ENCODE measurements at regions not wholly inside any gene's neighbourhood (a gene's known extent, or its start where the extent isn't known, plus 50 kb on each side); places are given as distances from the start of the nearest gene placed in this dataset.

- Mint-ChIP-seq H3K9me3 (peaks cover 7% of the 10 kb centered on the region), H3K27me3 (no peaks in the 10 kb centered on the region), H3K4me1 (no peaks in the 10 kb centered on the region), H3K36me3 (ENCODE audit: low read depth) (no peaks in the 10 kb centered on the region), H3K27ac (no peak overlapping the region), H3K4me3 (no peak overlapping the region)
- ChIA-PET POLR2A (no interaction called here), CTCF (no interaction called here)
- DNase-seq, result no peak
These were observed 1022.5 kb upstream of the ADGRL2 start for GRCh38 chr1:80778094-80778840.

GRCh38 chr1:80776266-80776665, 1024.5 kb upstream of the ADGRL2 start:
- Mint-ChIP-seq H3K9me3 (no peaks in the 10 kb centered on the region), H3K4me1 (no peaks in the 10 kb centered on the region), H3K4me3 (no peak overlapping the region), H3K27me3 (no peaks in the 10 kb centered on the region), H3K36me3 (ENCODE audit: low read depth) (no peaks in the 10 kb centered on the region), H3K27ac (no peak overlapping the region)
- CTCF ChIA-PET, result no interaction called here
- DNase-seq, result no peak
- POLR2A ChIA-PET, result no interaction called here

- H3K27me3 Mint-ChIP-seq, result no peaks in the 10 kb centered on the region
- DNase-seq, result no peak
- H3K4me3 Mint-ChIP-seq, result no peak overlapping the region
- H3K27ac Mint-ChIP-seq, result no peak overlapping the region
- ChIA-PET POLR2A (no interaction called here), CTCF (no interaction called here)
- H3K4me1 Mint-ChIP-seq, result no peaks in the 10 kb centered on the region
- H3K9me3 Mint-ChIP-seq, result no peaks in the 10 kb centered on the region
- H3K36me3 Mint-ChIP-seq (ENCODE audit: low read depth), result no peaks in the 10 kb centered on the region
These were observed 1031.5 kb upstream of the ADGRL2 start for GRCh38 chr1:80769208-80769750.

- Mint-ChIP-seq H3K4me1 (no peaks in the 10 kb centered on the region), H3K9me3 (no peaks in the 10 kb centered on the region), H3K27me3 (no peaks in the 10 kb centered on the region), H3K4me3 (no peak overlapping the region), H3K36me3 (ENCODE audit: low read depth) (no peaks in the 10 kb centered on the region), H3K27ac (no peak overlapping the region)
- DNase-seq, result no peak
- ChIA-PET CTCF (no interaction called here), POLR2A (no interaction called here)
These were observed 1033.0 kb upstream of the ADGRL2 start for GRCh38 chr1:80767711-80768110.

GRCh38 chr1:80759354-80759753, 1041.4 kb upstream of the ADGRL2 start:
- Mint-ChIP-seq H3K9me3 (peaks cover 2% of the 10 kb centered on the region), H3K36me3 (ENCODE audit: low read depth) (no peaks in the 10 kb centered on the region), H3K27ac (no peak overlapping the region), H3K27me3 (no peaks in the 10 kb centered on the region), H3K4me3 (no peak overlapping the region), H3K4me1 (no peaks in the 10 kb centered on the region)
- no peak for DNase-seq
- POLR2A ChIA-PET, result no interaction called here
- CTCF ChIA-PET, result no interaction called here

- no peaks in the 10 kb centered on the region for H3K4me1 Mint-ChIP-seq
- no peak overlapping the region for H3K27ac Mint-ChIP-seq
- DNase-seq, result no peak
- ChIA-PET CTCF (no interaction called here), POLR2A (no interaction called here)
- no peaks in the 10 kb centered on the region for H3K36me3 Mint-ChIP-seq (ENCODE audit: low read depth)
- H3K9me3 Mint-ChIP-seq, result no peaks in the 10 kb centered on the region
- H3K27me3 Mint-ChIP-seq, result no peaks in the 10 kb centered on the region
- H3K4me3 Mint-ChIP-seq, result no peak overlapping the region
These were observed 1044.8 kb upstream of the ADGRL2 start for GRCh38 chr1:80755944-80756343.

- Mint-ChIP-seq H3K4me1 (no peaks in the 10 kb centered on the region), H3K27me3 (no peaks in the 10 kb centered on the region), H3K4me3 (no peak overlapping the region), H3K27ac (no peak overlapping the region), H3K36me3 (ENCODE audit: low read depth) (no peaks in the 10 kb centered on the region), H3K9me3 (no peaks in the 10 kb centered on the region)
- DNase-seq, result no peak
- POLR2A ChIA-PET, result no interaction called here
- CTCF ChIA-PET, result no interaction called here
These were observed 1049.5 kb upstream of the ADGRL2 start for GRCh38 chr1:80751204-80751603.

- no peak for DNase-seq
- CTCF ChIA-PET, result no interaction called here
- Mint-ChIP-seq H3K36me3 (ENCODE audit: low read depth) (no peaks in the 10 kb centered on the region), H3K27ac (no peak overlapping the region), H3K4me3 (no peak overlapping the region), H3K4me1 (no peaks in the 10 kb centered on the region), H3K9me3 (peaks cover 15% of the 10 kb centered on the region), H3K27me3 (no peaks in the 10 kb centered on the region)
- POLR2A ChIA-PET, result no interaction called here
These were observed 1069.4 kb upstream of the ADGRL2 start for GRCh38 chr1:80731241-80731894.

- Mint-ChIP-seq H3K4me1 (no peaks in the 10 kb centered on the region), H3K9me3 (peaks cover 3% of the 10 kb centered on the region), H3K4me3 (no peak overlapping the region), H3K27ac (no peak overlapping the region), H3K27me3 (no peaks in the 10 kb centered on the region), H3K36me3 (ENCODE audit: low read depth) (no peaks in the 10 kb centered on the region)
- ChIA-PET POLR2A (no interaction called here), CTCF (no interaction called here)
- no peak for DNase-seq
These were observed 1078.1 kb upstream of the ADGRL2 start for GRCh38 chr1:80722611-80723010.

- ChIA-PET POLR2A (no interaction called here), CTCF (no interaction called here)
- Mint-ChIP-seq H3K27me3 (no peaks in the 10 kb centered on the region), H3K4me1 (no peaks in the 10 kb centered on the region), H3K9me3 (peaks cover 14% of the 10 kb centered on the region), H3K27ac (no peak overlapping the region), H3K36me3 (ENCODE audit: low read depth) (no peaks in the 10 kb centered on the region), H3K4me3 (no peak overlapping the region)
- no peak for DNase-seq
These were observed 1094.2 kb upstream of the ADGRL2 start for GRCh38 chr1:80706526-80706925.

GRCh38 chr1:80678438-80678837, 1122.3 kb upstream of the ADGRL2 start:
- Mint-ChIP-seq H3K27ac (no peak overlapping the region), H3K9me3 (no peaks in the 10 kb centered on the region), H3K4me1 (no peaks in the 10 kb centered on the region), H3K4me3 (no peak overlapping the region), H3K36me3 (ENCODE audit: low read depth) (no peaks in the 10 kb centered on the region), H3K27me3 (no peaks in the 10 kb centered on the region)
- CTCF ChIA-PET, result no interaction called here
- no peak for DNase-seq
- POLR2A ChIA-PET, result no interaction called here

- no peak for DNase-seq
- Mint-ChIP-seq H3K27me3 (no peaks in the 10 kb centered on the region), H3K9me3 (no peaks in the 10 kb centered on the region), H3K36me3 (ENCODE audit: low read depth) (no peaks in the 10 kb centered on the region), H3K4me1 (no peaks in the 10 kb centered on the region), H3K27ac (no peak overlapping the region), H3K4me3 (no peak overlapping the region)
- CTCF ChIA-PET, result no interaction called here
- POLR2A ChIA-PET, result no interaction called here
These were observed 1125.3 kb upstream of the ADGRL2 start for GRCh38 chr1:80675454-80675853.

GRCh38 chr1:80673935-80674597, 1126.7 kb upstream of the ADGRL2 start:
- Mint-ChIP-seq H3K36me3 (ENCODE audit: low read depth) (no peaks in the 10 kb centered on the region), H3K27ac (no peak overlapping the region), H3K4me3 (no peak overlapping the region), H3K9me3 (no peaks in the 10 kb centered on the region), H3K4me1 (no peaks in the 10 kb centered on the region), H3K27me3 (no peaks in the 10 kb centered on the region)
- ChIA-PET POLR2A (no interaction called here), CTCF (no interaction called here)
- no peak for DNase-seq

GRCh38 chr1:80668372-80668771, 1132.4 kb upstream of the ADGRL2 start:
- no peaks in the 10 kb centered on the region for H3K27me3 Mint-ChIP-seq
- H3K27ac Mint-ChIP-seq, result no peak overlapping the region
- H3K9me3 Mint-ChIP-seq, result peaks cover 2% of the 10 kb centered on the region
- no peaks in the 10 kb centered on the region for H3K36me3 Mint-ChIP-seq (ENCODE audit: low read depth)
- H3K4me3 Mint-ChIP-seq, result no peak overlapping the region
- CTCF ChIA-PET, result no interaction called here
- DNase-seq, result no peak
- POLR2A ChIA-PET, result no interaction called here
- no peaks in the 10 kb centered on the region for H3K4me1 Mint-ChIP-seq
